ENCODE measurements at regions not wholly inside any gene's neighbourhood (a gene's known extent, or its start where the extent isn't known, plus 50 kb on each side); places are given as distances from the start of the nearest gene placed in this dataset.

DNA sequence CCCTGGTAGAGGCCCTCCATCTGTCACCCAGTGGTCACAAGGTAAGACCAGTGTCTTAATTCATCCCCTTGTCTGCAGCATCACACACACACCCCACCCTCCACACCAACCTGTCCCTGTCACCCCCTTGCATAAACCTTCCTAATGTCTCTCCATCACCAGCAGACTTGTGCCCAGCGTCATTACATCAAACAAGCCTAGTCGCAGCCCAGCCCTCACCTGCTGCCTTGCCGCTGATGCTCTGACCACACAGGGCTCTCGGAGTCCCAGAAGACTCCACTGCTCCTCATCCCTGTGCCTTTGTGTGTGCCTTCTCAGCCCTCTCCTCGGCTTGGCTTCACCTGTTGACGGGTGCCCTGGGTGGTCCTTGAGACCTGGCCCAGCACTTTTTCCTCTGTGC is 171.2 kb downstream of the GLI2 start:
- Histone ChIP-seq H3K4me3 (IDR thresholded peaks at IDR 0.05; ENCODE audit: insufficient read depth, low read depth, low read length) (no peak overlapping the region), H3K27me3 (ENCODE audit: insufficient read depth, low read depth) (no peaks in the 10 kb centered on the region), H4K20me1 (ENCODE audit: insufficient read depth) (no peaks in the 10 kb centered on the region), H2AFZ (ENCODE audit: low read depth) (no peak overlapping the region), H3K4me1 (ENCODE audit: low read depth, poor library complexity, severe bottlenecking) (no peaks in the 10 kb centered on the region), H3K9ac (no peak overlapping the region), H3K36me3 (ENCODE audit: insufficient read depth) (no peaks in the 10 kb centered on the region), H3K27ac (no peak overlapping the region), H3K4me2 (no peak overlapping the region), H3K79me2 (ENCODE audit: insufficient read depth, low read depth) (no peaks in the 10 kb centered on the region)
- no peak for TF ChIP-seq CTCF (conservative IDR thresholded peaks at IDR 0.05; ENCODE audit: low read depth, low read length)

- Histone ChIP-seq H3K4me2 (no peak overlapping the region), H3K36me3 (ENCODE audit: insufficient read depth) (no peaks in the 10 kb centered on the region), H4K20me1 (ENCODE audit: insufficient read depth) (no peaks in the 10 kb centered on the region), H3K27me3 (ENCODE audit: insufficient read depth, low read depth) (no peaks in the 10 kb centered on the region), H3K4me3 (IDR thresholded peaks at IDR 0.05; ENCODE audit: insufficient read depth, low read depth, low read length) (no peak overlapping the region), H2AFZ (ENCODE audit: low read depth) (no peak overlapping the region), H3K4me1 (ENCODE audit: low read depth, poor library complexity, severe bottlenecking) (no peaks in the 10 kb centered on the region), H3K27ac (no peak overlapping the region), H3K9ac (no peak overlapping the region), H3K79me2 (ENCODE audit: insufficient read depth, low read depth) (no peaks in the 10 kb centered on the region)
- no peak for TF ChIP-seq CTCF (conservative IDR thresholded peaks at IDR 0.05; ENCODE audit: low read depth, low read length)
Measured at GRCh38 chr2:120907822-120908221, 172.2 kb downstream of the GLI2 start.

- Histone ChIP-seq H3K79me2 (ENCODE audit: insufficient read depth, low read depth) (no peaks in the 10 kb centered on the region), H3K9ac (no peak overlapping the region), H3K4me1 (ENCODE audit: low read depth, poor library complexity, severe bottlenecking) (no peaks in the 10 kb centered on the region), H4K20me1 (ENCODE audit: insufficient read depth) (no peaks in the 10 kb centered on the region), H2AFZ (ENCODE audit: low read depth) (no peak overlapping the region), H3K4me2 (no peak overlapping the region), H3K36me3 (ENCODE audit: insufficient read depth) (no peaks in the 10 kb centered on the region), H3K27ac (no peak overlapping the region), H3K4me3 (IDR thresholded peaks at IDR 0.05; ENCODE audit: insufficient read depth, low read depth, low read length) (no peak overlapping the region), H3K27me3 (ENCODE audit: insufficient read depth, low read depth) (no peaks in the 10 kb centered on the region)
- no peak for TF ChIP-seq CTCF (conservative IDR thresholded peaks at IDR 0.05; ENCODE audit: low read depth, low read length)
Measured at GRCh38 chr2:120908314-120908975, 172.8 kb downstream of the GLI2 start.

GRCh38 chr2:120909102-120909501 is 173.4 kb downstream of the GLI2 start:
- no peak overlapping the region for H2AFZ ChIP-seq (ENCODE audit: low read depth)
- no peak overlapping the region for H3K4me2 ChIP-seq
- no peak overlapping the region for H3K4me3 ChIP-seq (IDR thresholded peaks at IDR 0.05; ENCODE audit: insufficient read depth, low read depth, low read length)
- H3K36me3 ChIP-seq (ENCODE audit: insufficient read depth), result no peaks in the 10 kb centered on the region
- H3K4me1 ChIP-seq (ENCODE audit: low read depth, poor library complexity, severe bottlenecking), result no peaks in the 10 kb centered on the region
- no peaks in the 10 kb centered on the region for H3K79me2 ChIP-seq (ENCODE audit: insufficient read depth, low read depth)
- no peak overlapping the region for H3K9ac ChIP-seq
- H4K20me1 ChIP-seq (ENCODE audit: insufficient read depth), result no peaks in the 10 kb centered on the region
- H3K27ac ChIP-seq, result no peak overlapping the region
- no peaks in the 10 kb centered on the region for H3K27me3 ChIP-seq (ENCODE audit: insufficient read depth, low read depth)
- TF ChIP-seq CTCF (conservative IDR thresholded peaks at IDR 0.05; ENCODE audit: low read depth, low read length), result no peak

Measured in KMS-11 (cell line).